ENCODE measurements at regions not wholly inside any gene's neighbourhood (a gene's known extent, or its start where the extent isn't known, plus 50 kb on each side); places are given as distances from the start of the nearest gene placed in this dataset.

DNA sequence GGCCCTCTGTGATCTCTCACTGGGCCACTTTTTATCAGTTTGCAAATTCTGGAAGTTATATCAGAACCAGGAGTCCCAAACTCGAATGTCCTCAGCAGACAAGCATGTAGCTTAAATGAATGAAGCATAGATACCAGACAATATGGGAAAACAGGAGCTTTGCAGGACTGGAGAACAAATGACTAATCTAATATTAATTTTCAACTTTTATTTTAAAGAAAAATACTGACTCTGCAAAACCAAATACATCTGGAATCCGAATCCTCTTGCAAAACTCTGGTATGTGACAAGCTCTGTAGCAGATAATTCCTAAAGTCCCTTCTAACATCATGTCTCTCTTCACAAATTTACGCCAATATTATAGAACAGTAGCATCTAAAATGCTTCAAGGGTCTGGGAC, 427.4 kb downstream of the TTLL7 start:
- DNase-seq = no peak

DNA sequence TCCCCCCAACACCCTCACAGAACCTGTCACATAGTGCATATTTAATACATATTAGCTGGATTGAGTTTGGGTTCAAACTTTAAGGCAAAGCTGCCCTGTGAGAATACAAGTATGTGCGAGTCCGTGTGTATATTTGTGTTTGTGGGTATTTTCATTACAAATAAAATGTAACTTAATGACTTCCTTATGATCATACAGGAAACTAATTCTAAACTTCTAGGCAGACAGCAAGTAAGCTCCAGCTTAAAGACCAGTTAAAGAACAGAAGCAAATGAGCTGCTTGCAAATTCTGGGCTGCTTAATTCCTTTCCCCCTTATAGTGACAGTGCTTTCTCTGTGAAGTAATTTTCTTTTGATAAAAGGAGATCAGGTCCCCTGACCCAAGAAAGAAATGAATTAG, 437.6 kb downstream of the TTLL7 start:
- DNase-seq = no peak

DNA sequence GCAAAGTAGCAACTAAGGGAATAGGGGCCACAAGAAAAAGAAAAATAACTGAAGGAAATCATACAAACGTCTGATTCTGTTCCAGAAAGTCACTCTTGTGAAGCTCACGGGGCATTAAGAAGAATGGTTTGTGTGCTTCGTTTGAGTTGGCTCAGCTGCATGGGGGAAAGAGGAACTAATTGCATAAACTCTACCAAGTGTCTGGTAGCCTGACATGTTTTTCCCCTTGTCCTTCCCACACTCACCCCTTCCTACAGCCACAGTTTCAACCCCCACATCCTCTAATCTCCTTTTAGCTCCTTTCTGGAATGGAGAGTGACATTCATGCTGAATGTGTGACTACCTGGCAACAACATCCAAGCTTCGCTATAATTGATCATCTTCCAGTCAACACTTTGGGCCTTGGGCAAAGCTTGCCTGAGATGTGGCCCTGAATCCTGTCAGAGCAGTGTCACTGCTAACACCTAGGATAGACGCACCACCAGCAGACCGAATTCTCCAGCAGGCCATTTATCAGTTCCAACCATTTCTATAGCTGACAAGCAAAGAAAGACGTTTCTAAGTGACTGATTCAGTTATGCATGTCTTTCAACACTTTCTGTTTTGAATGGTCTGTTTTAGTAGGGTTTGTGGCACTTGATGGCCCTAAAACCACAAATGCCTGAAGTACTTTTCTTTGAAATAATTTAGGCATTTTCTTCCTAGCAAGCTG, 439.6 kb downstream of the TTLL7 start:
- no peak for DNase-seq

DNA sequence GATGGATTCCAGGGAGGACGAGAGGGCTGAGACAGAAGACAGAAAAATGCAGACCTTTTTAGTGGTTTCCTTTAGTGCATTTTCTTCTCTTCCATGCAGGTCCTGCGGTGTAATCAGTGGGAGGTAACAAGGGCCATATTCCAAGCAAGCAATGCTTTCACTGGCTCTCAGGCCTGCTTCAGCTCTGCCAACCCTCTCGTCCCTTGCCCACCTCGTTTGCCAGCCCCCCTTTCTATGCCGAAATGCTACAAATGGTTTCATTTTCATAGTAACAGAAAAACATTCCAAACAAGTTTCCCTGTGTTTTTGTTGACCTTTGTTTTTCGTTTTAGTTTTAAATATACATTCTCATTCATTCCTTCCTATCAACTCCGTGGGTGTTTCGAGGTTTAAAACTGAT, 443.1 kb downstream of the TTLL7 start:
- no peak for DNase-seq

DNA sequence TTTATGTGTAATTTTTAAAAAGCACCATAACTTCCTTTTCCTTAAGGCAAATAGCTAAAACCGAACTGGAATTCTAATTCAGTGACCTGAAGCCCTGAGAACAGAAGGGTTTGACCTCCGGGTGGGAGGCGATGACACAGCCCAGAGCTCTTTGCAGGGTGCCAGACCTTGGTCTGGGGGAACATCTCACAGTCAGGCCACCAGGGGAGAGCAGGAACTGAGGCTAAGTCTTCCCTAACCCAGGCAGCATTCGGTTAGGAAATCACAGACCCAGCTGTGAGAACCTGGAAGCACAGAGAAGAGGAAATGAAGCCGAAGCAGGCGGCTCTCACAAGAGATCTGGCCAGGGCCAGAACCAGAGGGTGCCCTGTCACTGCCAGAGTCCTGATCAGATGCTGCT, 444.8 kb downstream of the TTLL7 start:
- no peak for DNase-seq

DNA sequence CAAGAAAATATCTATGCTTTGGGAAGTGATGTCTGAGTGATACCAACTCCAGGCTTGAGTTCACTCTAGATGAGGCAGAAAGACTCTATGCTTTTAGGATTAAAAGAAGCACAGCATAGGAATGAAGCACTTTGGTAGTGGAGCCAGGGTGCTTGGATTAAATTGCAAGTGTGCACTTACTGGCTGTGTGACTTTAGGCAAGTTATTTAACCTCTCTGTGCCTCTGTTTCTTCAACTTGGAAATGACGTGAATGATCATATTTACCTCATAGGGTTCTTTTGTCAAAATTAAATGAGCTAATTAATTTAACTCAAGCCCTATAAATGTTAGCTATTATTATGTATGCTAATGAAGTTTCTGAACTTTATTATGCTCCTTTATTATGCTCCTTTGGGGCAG, 446.1 kb downstream of the TTLL7 start:
- DNase-seq = no peak

DNA sequence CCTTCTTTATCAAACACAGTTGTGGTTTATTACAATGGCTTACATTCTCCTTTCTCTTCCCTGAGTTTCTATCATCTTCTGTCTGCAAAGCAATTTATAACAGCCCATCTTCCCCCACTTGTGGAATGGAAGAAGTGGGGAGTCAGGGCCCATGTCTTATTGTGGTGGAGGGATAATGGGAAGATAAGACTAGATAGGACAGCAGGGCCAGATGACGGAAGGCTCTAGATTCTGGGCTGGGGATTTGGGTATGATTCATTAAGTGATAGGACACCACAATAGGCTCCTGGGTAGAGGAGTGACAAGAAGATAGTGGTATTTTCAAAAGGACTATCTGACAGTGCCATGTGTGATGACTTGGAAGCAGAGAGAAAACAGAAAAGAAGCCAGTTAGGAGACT, 450.6 kb downstream of the TTLL7 start:
- no peak for DNase-seq

DNA sequence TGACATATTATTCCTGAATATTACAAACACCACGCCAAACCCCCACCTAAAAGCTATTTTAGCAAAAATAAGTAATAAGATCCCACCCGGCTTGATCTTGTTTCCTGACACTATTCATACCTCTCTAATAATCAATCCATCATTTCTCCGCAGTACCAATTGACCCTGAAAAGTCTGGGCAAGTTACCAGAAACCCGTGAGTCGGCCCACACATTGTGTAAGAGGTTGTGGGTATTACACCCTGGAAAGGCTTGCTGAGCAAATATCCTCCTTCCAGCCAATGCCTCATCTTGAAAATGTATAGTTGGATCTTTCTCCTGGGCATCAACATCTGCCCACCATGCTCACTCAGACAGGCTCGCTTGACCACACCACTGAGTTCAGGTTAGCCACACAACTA, 451.0 kb downstream of the TTLL7 start:
- no peak for DNase-seq

DNA sequence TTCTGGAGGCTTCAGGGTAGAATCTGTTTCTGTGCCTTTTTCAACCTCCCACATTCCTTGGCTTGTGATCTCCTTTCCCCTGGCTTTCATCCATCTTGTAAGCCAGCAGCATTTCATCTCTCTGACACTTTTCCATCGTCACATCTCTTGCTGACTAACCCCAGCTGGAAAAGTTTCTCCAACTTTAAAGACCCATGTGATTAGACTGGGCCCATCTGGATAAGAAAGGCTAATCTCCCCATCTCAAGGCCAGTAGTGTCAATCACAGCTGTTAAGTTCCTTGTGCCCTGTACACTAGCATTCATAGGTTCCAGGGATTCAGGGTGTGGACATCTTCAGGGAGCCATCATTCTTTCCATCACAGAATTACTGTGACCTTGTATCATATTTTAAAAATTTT, 452.1 kb downstream of the TTLL7 start:
- no peak for DNase-seq

DNA sequence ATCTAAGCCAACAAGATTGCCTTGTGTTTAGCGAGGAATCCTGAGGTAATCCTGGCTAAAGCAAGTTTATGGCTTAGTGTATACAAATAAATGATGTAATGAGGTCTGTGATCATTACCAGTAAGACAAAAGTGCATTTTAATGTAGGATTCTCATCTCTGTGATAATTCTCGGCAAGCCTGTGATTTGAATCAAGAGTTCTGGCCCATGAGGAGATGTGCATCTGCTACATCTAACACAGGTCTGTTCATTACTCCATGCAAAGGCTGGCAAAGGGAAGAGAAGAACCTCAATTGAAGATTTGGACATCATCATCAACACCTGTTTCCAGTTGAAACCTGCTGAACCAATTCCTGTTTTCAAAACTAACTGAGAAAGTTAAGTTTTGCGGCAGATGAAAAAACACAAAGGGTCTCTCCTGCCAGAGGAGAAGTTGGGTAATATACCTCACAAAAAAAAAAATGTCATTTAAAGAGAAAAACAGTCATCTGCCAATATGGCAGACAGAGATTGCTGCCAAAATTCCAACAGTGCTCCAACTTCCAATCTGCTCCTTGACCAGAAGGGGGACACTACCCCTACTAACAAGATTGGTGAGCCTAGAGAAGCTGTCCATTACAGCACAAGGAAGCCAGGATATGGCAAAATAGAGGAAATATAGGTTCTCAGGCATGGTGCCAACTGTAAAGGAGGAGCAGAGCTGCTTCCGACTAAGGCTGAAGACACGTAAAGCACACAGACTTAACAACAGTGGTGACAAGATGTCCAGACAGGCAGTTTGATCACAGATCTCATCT, 453.7 kb downstream of the TTLL7 start:
- no peak for DNase-seq

DNA sequence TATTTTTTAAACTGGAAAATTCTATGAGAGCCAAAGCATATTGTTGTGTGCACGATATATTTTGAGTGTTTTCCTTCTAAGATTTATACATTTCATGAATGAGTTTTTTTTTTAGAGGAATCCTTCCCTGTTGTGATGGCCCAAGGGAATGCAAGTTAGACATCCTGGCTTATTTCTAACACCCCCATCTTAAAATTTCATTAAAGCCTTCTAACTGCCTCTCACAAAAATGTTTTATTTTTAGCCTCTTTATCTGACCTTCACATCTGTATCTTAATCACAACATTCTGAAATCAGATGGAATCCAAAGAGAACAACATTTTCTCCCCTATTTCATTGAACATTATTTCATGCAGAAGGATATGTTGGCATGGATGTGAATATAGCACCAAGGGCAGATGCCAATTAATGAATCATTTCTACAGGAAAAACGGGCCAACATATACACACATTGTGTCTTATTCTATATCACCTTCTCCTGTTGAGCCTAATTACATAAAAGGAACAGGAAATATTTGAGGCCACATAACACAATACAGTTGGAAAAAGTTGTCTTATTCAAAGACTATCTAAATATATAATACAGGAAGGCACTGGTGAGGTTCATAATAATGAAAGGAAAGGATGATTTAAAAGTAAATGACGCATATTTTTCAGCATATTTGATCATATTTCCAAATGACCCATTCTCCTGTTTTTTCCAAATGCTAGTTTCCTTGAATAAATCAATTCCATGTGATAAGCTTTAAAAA, 455.5 kb downstream of the TTLL7 start:
- DNase-seq = no peak

DNA sequence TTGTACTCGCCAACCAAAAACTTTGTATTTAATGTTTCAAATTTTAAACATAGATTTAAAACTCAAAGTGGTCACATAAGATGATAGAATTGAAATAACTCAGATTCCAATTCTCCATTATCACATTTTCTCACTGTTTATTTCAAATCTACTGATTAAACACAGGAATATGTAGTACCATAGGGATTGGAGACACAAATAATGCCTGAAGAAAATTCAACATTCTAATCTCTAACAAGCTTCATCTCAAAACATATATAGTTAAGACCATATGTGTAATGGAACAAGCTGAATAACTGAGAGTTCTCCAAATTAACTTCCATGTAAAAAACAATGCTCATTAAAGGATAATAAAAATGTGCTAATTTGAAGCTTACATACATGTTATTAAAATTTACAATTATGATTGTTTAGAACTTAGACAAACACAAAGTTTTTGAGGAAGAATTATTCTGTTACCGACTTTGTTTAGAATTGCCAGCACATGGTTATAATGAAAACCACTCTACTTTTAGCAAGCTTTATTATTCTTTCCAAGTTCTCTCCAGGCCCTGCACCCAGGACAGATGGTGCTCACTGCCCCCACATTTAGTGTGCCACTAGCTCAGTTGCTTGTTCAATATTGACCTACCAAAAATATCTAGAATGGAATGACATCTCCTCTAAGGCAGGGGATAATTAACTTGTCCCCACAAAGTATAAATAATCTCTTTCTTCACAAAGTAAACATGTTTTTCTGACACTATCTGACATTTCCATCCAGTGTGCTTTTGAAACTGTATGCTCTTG, 467.2 kb downstream of the TTLL7 start:
- peak; percentile 48 for DNase-seq

DNA sequence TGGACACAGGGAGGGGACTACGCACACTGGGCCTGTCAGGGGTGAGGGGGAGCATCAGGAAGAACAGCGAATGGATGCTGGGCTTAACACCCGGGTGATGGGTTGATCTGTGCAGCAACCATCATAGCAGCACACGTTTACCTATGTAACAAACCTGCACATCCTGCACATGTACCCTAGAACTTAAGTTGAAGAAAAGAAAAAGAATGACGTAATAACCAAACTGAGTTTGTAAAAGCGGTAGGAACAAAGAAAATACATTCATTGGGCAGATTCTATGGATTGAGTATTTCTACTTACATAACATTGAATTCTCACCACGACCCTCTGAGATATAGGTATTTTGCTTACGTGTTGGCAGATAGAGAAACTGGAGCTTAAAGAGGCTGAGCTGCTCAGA, 468.4 kb downstream of the TTLL7 start:
- DNase-seq = no peak

DNA sequence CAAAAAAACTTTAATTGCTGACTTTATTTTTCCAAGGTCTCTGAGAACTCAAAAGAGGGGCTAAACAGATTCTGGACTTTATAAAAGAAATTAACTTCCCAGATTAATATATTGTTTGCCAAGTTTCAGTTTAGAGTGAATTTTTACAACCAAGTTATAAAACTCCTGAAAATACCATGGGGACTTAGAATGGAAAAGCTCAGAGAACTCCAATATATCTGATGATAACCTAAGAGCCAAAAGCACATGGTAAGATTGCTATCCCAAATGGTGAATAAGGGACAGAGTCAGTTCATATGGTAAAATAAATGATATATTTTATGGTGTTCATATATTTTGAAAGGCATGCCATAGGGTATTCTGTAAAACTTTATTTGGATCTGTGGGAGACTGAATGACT, 470.9 kb downstream of the TTLL7 start:
- no peak for DNase-seq

DNA sequence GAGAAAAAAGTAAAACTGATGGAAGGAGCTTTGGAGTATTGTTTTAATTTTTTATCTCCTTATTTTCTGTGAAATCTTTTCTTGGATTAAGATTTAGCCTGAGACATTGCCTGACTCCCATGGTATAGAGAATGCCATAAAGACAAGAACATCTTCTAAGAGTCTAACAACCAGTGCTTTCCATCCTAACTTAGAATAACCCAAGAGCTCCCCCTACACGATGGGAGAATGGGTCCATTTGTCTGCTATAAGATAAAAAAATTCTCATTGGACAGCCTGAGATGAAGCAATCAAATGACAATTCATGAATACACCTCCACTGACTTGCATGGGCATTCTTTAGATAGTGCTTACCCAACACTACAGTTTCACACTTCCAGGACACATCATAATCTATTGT, 478.1 kb downstream of the TTLL7 start:
- DNase-seq = no peak

DNA sequence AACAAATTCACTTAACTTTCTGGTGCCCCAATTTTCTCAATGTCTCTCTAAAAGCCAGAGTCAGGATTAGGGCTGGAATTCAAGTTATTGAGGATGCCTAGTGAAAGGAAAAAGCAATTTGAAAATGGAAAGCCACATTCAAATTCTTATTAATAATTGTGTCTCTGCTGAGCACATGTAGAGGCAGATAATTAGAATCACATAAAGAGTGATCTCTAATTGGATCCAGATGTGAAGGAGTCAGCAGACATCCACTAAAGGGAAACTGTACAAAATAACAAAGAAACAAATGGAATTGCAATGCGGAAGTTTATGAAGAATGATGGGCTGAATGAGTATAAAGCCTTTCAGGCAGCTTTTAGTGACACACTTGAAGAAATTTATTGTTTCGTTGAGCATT, 482.6 kb downstream of the TTLL7 start:
- no peak for DNase-seq

DNA sequence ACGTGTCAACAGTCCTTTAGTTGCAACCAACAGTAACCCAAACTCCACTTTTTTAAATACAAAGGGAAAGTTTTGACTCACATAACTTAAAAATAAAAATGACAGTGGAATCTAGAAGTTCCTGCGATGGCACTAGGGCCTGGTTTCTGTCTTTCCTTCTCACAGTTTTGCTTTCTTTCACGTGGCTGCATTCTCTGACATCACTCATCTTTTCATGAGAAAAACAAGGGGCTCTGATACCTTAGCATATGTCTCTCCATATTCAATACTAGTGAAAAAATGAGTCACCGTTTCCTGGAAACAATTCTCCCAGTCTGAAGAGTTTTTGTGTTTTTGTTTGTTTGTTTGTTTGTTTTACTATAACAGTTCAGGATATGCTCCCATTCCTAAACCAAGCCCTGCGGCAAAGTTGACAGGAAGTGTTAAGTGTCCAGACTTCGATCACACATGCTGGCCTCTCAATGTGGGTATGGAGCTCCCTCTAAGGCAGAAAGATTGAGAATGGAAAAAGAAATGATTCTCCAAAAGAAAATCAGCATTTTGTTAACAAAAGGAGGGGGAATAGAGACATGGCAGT, 483.3 kb downstream of the TTLL7 start:
- no peak for DNase-seq

DNA sequence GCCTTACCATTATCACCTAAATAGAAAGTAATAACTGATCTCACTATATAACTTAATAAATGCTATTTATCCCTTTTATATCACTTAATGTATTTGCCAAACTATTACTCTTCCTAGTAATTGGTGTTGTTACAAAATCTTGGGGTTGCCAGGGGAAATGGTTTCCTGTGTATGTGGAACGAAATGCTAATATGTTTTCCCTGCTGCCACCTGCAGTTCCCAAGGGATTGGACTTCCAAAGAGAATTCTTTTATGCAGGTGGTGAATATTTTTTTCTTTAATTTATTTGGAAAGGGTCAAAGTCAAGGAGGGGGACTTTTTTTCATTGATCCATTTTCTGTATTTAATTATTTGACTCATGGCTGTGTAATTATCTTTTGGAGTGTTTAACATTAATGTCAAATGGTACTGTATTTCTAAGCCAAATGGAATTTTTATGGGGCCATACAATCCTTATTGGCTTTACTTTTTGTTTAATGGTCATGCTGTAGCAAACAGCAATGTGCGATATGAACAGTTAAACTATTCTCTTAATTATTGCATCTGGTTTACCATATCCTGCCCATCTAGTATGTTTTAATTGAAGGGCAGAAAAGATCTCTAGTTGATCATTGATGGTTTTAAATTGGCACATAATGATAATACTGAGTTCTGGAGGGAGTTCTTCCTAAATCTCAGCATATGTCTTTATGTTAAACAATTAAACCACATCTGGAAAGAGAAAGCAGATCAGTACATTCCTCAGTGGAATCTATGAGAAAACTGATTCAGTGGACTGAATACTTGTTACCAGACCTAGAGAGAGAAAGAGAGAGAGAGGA, 486.3 kb downstream of the TTLL7 start:
- DNase-seq = peak; percentile 74

DNA sequence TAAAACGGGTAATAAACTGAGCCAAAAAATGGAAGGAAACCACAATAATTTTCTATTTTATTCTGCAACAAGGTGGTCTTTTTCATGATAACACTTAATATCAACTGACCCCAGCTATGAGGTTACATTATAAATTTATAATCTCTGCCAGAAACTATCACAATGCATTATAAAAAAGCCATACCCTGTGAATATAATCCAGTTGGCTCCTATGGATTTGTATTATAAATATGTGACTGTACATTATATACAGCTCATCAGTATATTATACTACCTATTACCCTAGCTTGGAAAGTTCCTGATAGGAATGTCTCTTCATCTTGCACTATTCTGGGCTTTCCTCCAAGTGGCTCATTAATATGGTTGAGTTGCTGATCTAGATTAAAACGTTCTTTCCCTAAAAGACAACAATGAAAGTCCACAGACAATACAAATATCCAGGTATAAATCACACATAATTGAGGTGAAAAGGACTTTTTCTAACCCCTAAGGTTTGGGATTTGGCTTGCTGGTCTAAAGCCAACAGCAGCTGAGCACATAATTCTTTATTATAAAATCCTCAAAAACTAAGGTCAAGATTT, 487.7 kb downstream of the TTLL7 start:
- peak; percentile 78 for DNase-seq

DNA sequence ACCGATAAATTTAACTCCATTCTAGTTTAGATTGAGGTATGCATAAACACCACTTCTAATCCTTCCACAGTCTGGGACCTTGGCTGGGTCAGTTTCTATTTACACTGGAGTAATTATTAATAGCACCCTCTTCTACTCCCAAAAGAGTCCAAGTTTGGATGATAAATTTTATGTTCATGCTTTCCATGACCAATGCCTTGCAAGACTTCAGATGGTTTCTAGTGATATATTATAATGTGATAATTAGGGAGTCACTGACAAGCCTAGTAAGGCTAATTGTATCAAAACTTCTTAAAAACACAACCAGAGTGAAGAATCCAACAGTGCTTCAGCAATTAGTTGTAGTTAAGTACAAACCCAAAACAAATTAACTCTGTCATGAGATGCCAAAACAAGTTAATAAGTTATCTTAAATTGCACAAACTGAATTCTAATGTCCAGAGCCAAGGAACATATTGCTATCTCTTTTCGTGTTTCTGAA, 489.6 kb downstream of the TTLL7 start:
- DNase-seq = no peak

DNA sequence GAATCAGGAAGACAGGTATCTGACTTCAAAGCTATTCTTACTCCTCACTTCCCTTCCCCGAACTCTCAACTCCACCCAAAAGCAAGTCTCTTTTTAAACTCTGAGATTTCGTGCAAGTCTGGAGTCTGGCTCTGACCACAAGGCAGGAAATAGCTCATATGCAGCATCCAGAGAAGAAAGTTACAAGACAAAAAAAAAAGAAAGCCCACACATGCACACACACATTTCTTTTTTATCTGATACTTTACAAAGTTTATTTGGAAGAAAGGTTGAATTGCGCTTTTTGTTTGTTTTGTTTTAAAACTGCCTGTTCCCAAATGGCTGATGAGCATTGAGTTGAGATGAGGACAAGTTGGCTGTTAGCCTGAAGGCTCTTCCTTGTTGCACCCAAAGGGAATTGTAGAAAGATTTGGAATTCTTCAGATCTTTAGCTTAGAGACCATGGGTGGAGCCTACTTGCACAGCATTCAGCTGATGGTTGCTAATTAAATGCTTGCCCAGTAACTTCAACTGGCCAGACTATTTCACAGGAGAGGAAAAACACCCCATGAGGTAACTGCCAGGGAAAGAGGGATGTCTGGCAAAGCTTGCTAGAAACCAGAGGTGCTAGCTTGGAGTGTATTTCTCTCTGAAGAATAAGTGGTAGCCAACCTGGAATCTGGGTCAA, 490.3 kb downstream of the TTLL7 start:
- no peak for DNase-seq

All from NCI-H2081 treated with DMSO at 0.1 percent for 48 hours (cell line).